SJCRH30 (cell line): ENCODE measurements at regions not wholly inside any gene's neighbourhood (a gene's known extent, or its start where the extent isn't known, plus 50 kb on each side); places are given as distances from the start of the nearest gene placed in this dataset.

ENCODE experiments used
- DNase-seq, 2 experiments: peaks; one replicate each; pipeline ENCODE4 v3.0.0-alpha.2; 2015 to 2020
- H3K27ac ChIP-seq: fragments of 250-450 bp; sonication (Bioruptor Pico); 2 replicates; pipeline ENCODE4 v1.5.1; 2020; ENCODE audit warnings: mild to moderate bottlenecking, moderate library complexity
- H3K27me3 ChIP-seq: fragments of 250-450 bp; sonication (Bioruptor Pico); 2 replicates; pipeline ENCODE4 v1.5.1; 2020; ENCODE audit warnings: mild to moderate bottlenecking, moderate library complexity
- H3K36me3 ChIP-seq: fragments of 250-450 bp; sonication (Bioruptor Pico); 2 replicates; pipeline ENCODE4 v1.5.1; 2020; ENCODE audit warnings: mild to moderate bottlenecking, moderate library complexity
- H3K4me1 ChIP-seq: fragments of 250-450 bp; sonication (Bioruptor Pico); 2 replicates; pipeline ENCODE4 v1.5.1; 2020; ENCODE audit warnings: mild to moderate bottlenecking, moderate library complexity
- H3K4me3 ChIP-seq: fragments of 250-450 bp; sonication (Bioruptor Pico); 2 replicates; pipeline ENCODE4 v1.5.1; 2020; ENCODE audit warnings: mild to moderate bottlenecking, moderate library complexity
- H3K9me3 ChIP-seq: fragments of 250-450 bp; sonication (Bioruptor Pico); replicated peaks from 2 replicates; pipeline ENCODE4 v1.5.1; 2020; ENCODE audit warnings: mild to moderate bottlenecking, moderate library complexity

DNA sequence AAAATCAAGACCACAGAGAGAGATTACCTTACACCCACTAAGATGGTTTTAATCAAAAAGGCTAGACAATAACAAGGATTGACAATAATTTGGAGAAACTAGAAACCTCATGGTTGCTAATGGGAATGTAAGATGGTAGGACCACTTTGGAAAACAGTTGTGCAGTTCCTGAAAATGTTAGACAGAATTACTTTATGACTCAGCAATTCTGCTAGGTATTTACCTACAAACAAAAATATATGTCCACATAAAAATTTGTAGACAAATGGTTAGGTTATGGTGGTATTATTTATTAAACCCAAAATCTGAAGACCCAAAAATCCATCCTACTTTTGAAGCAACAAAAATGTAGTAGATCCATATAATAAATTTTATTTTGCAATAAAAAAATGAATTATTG is 1027.0 kb upstream of the ADGRL3 start:
- Histone ChIP-seq H3K4me3 (no peak overlapping the region), H3K4me1 (no peaks in the 10 kb centered on the region), H3K36me3 (no peaks in the 10 kb centered on the region), H3K27me3 (no peaks in the 10 kb centered on the region), H3K27ac (no peak overlapping the region), H3K9me3 (no peaks in the 10 kb centered on the region; the same call in 1 of the 2 replicates)
- DNase-seq = no peak

DNA sequence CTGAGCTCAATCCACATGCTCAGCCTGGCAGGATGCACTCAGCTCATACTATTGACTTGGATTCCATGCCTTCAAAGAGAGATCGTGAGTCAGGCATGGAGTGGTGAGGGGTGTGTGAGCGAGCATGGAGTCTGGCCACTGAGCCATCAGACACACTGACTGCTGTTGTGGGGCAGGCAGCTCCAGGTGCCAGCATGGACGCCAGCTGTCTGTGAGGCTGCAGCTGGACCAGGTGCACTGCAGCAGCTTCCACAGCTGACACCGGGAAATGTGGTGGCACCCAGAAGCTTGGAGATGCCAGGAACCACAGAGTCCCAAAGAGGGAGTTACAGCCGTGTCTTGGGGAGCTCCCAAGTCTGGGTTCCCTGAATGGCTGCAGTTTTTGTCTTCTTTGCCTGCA is 1026.4 kb upstream of the ADGRL3 start:
- Histone ChIP-seq H3K9me3 (no peaks in the 10 kb centered on the region; the same call in 1 of the 2 replicates), H3K4me3 (no peak overlapping the region), H3K36me3 (no peaks in the 10 kb centered on the region), H3K27ac (no peak overlapping the region), H3K27me3 (no peaks in the 10 kb centered on the region), H3K4me1 (no peaks in the 10 kb centered on the region)
- no peak for DNase-seq

- no peaks in the 10 kb centered on the region for H3K36me3 ChIP-seq
- no peaks in the 10 kb centered on the region; the same call in 1 of the 2 replicates for H3K9me3 ChIP-seq
- no peak for DNase-seq
- no peak overlapping the region for H3K27ac ChIP-seq
- no peak overlapping the region for H3K4me3 ChIP-seq
- no peaks in the 10 kb centered on the region for H3K4me1 ChIP-seq
- no peaks in the 10 kb centered on the region for H3K27me3 ChIP-seq
These were observed 1024.9 kb upstream of the ADGRL3 start for GRCh38 chr4:60175241-60175640.

GRCh38 chr4:60187428-60187827 is 1012.7 kb upstream of the ADGRL3 start:
- DNase-seq = no peak
- Histone ChIP-seq H3K4me1 (no peaks in the 10 kb centered on the region), H3K9me3 (0 out of 2 replicates have a peak, but pooled peaks cover 2% of the 10 kb centered on the region), H3K27ac (no peak overlapping the region), H3K36me3 (no peaks in the 10 kb centered on the region), H3K4me3 (no peak overlapping the region), H3K27me3 (no peaks in the 10 kb centered on the region)

- H3K9me3 ChIP-seq = 0 out of 2 replicates have a peak, but pooled peaks cover 2% of the 10 kb centered on the region
- H3K27me3 ChIP-seq = no peaks in the 10 kb centered on the region
- H3K36me3 ChIP-seq = no peaks in the 10 kb centered on the region
- no peak for DNase-seq
- no peak overlapping the region for H3K4me3 ChIP-seq
- no peak overlapping the region for H3K27ac ChIP-seq
- H3K4me1 ChIP-seq = no peaks in the 10 kb centered on the region
These were observed 1010.8 kb upstream of the ADGRL3 start for GRCh38 chr4:60189286-60189685.

- DNase-seq = no peak
- Histone ChIP-seq H3K9me3 (no peaks in the 10 kb centered on the region), H3K4me3 (no peak overlapping the region), H3K27ac (no peak overlapping the region), H3K27me3 (no peaks in the 10 kb centered on the region), H3K4me1 (peaks cover 3% of the 10 kb centered on the region; the same call in 1 of the 2 replicates), H3K36me3 (no peaks in the 10 kb centered on the region)
These were observed 1005.9 kb upstream of the ADGRL3 start for GRCh38 chr4:60194214-60194613.

DNA sequence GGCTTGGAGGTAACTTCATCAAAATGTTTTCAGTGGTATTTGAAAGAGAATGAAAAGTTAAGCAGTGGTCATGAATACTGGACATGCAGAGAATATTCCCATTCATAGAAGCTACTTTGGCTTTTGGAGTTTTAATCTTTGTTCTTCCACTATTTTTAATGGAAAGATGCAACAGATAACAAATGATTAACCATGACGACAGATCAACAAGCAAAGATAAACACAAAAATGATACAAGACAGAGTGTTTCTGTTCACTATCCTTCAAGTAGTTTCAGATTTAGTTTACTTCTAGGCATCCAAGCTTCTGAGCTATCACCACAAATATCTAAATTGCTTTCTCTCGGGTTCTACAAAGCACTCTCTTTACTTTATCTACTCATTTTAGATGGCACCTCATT is 1004.9 kb upstream of the ADGRL3 start:
- DNase-seq = no peak
- H3K9me3 ChIP-seq = no peaks in the 10 kb centered on the region
- peaks cover 3% of the 10 kb centered on the region; the same call in 1 of the 2 replicates for H3K4me1 ChIP-seq
- H3K36me3 ChIP-seq = no peaks in the 10 kb centered on the region
- no peaks in the 10 kb centered on the region for H3K27me3 ChIP-seq
- H3K4me3 ChIP-seq = no peak overlapping the region
- H3K27ac ChIP-seq = no peak overlapping the region

DNA sequence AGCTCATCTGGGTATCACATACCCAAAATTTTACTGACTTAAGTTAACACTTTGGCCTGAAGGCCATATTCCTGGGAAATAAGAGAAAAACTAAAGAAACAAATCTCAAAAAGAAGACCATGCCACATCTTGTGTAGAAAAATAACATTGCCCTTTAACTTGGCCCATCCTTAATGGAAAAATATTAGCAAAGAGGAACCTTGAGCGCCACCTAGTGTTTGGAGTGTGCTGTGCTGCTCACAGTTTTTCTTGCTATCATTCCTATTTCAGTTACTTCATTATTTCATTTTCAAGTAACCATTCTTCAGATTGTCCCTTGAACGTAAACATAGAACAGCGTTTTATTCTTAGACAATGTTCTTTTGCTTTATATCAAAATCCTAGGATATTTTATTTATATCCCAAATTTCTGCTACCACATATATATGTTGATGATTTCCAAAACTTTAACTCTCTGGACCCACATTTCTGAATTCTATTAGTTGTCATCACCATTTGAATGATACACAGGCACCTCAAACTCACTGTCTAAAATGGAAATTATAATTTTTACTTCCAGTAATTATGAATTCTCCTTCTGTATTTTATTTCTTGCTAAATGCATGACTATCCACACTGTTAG is 999.0 kb upstream of the ADGRL3 start:
- Histone ChIP-seq H3K4me1 (no peaks in the 10 kb centered on the region), H3K36me3 (no peaks in the 10 kb centered on the region), H3K27ac (no peak overlapping the region), H3K27me3 (no peaks in the 10 kb centered on the region), H3K9me3 (no peaks in the 10 kb centered on the region), H3K4me3 (no peak overlapping the region)
- DNase-seq = peak; percentile 55 to 87

- DNase-seq = peak; percentile 30 to 55
- Histone ChIP-seq H3K27ac (no peak overlapping the region), H3K4me3 (no peak overlapping the region), H3K36me3 (no peaks in the 10 kb centered on the region), H3K4me1 (no peaks in the 10 kb centered on the region), H3K9me3 (no peaks in the 10 kb centered on the region), H3K27me3 (no peaks in the 10 kb centered on the region)
These were observed 990.5 kb upstream of the ADGRL3 start for GRCh38 chr4:60209588-60209987.

- H3K4me1 ChIP-seq = peaks cover 4% of the 10 kb centered on the region; the same call in 1 of the 2 replicates
- no peak overlapping the region for H3K27ac ChIP-seq
- H3K27me3 ChIP-seq = no peaks in the 10 kb centered on the region
- no peak overlapping the region for H3K4me3 ChIP-seq
- peaks cover 2% of the 10 kb centered on the region; the same call in 1 of the 2 replicates for H3K36me3 ChIP-seq
- DNase-seq = no peak
- 0 out of 2 replicates have a peak, but pooled peaks cover 4% of the 10 kb centered on the region for H3K9me3 ChIP-seq
These were observed 984.2 kb upstream of the ADGRL3 start for GRCh38 chr4:60215906-60216305.

DNA sequence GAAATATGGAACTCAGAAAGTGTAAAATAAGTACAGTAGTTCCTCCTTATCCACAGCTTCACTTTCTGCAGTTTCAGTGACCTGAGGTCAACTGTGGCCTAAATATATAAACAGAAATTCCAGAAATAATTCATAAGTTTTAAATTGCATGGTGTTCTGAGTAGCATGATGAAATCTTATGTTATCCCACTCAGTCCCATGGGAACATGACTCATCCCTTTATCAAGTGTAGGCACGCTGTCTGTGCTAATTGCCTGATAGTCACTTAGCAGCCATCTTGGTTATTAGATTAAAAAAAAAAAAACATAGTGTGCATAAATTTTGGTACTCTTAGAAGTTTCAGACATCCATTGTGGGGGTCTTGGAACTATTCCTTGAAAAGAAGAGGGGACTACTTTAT is 983.4 kb upstream of the ADGRL3 start:
- Histone ChIP-seq H3K27me3 (no peaks in the 10 kb centered on the region), H3K4me3 (no peak overlapping the region), H3K4me1 (peaks cover 4% of the 10 kb centered on the region; the same call in 1 of the 2 replicates), H3K9me3 (0 out of 2 replicates have a peak, but pooled peaks cover 4% of the 10 kb centered on the region), H3K27ac (no peak overlapping the region), H3K36me3 (peaks cover 2% of the 10 kb centered on the region; the same call in 1 of the 2 replicates)
- peak; percentile 33 to 64 for DNase-seq

DNA sequence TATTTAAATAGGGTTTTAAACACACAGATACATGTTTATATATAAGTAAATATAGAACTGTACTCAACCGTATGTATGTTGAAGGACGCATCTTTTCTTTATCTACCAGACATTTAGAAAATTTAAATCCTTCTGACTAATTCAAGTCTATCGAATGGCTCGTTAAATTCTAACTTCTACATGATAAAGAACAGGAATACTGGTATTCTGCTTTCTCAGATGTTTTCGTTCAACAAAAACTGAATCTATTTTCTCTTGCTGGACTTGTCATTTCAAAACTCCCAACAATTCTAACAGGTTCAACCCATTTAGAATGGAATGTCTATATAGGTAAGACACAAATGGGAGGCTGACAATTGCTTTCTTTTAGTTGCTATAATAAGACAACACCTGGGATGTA is 978.3 kb upstream of the ADGRL3 start:
- no peak overlapping the region for H3K4me3 ChIP-seq
- no peak for DNase-seq

GRCh38 chr4:60223208-60223923 is 976.8 kb upstream of the ADGRL3 start:
- H3K27me3 ChIP-seq = no peaks in the 10 kb centered on the region
- no peak for DNase-seq
- H3K4me3 ChIP-seq = no peak overlapping the region
- H3K36me3 ChIP-seq = no peaks in the 10 kb centered on the region
- no peak overlapping the region for H3K27ac ChIP-seq
- H3K9me3 ChIP-seq = 0 out of 2 replicates have a peak, but pooled peaks cover 4% of the 10 kb centered on the region
- H3K4me1 ChIP-seq = no peaks in the 10 kb centered on the region

More for the DNA sequence above, 978.3 kb upstream of the ADGRL3 start:
- no peaks in the 10 kb centered on the region for H3K27me3 ChIP-seq
- 0 out of 2 replicates have a peak, but pooled peaks cover 4% of the 10 kb centered on the region for H3K9me3 ChIP-seq
- peaks cover 2% of the 10 kb centered on the region; the same call in 1 of the 2 replicates for H3K36me3 ChIP-seq
- no peaks in the 10 kb centered on the region for H3K4me1 ChIP-seq
- no peak overlapping the region for H3K27ac ChIP-seq

- peak in 1 of 2 experiments; percentile 15 for DNase-seq
- H3K9me3 ChIP-seq = no peaks in the 10 kb centered on the region
- H3K27me3 ChIP-seq = no peaks in the 10 kb centered on the region
- H3K4me3 ChIP-seq = no peak overlapping the region
- H3K4me1 ChIP-seq = peaks cover 14% of the 10 kb centered on the region
- H3K36me3 ChIP-seq = no peaks in the 10 kb centered on the region
- no peak overlapping the region for H3K27ac ChIP-seq
These were observed 958.3 kb upstream of the ADGRL3 start for GRCh38 chr4:60241866-60242265.

DNA sequence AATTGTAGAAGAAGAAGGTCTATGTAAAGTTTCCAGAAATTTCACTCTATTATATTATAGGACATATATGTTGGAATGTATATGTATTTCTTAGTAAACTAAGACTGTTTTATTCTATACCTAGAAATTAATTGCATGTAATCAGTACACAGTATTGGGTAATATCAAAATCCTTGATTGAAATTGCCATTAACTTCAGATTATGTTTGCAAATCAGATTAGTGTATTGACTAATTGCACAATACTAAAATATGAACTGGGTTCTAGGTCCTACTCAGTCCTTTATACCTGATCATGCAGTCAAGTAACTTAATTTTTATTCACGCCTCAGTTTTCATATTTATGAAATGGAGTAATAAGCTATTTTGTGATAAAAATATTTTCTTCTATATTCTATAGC is 950.3 kb upstream of the ADGRL3 start:
- DNase-seq = no peak

More for the DNA sequence above, 950.3 kb upstream of the ADGRL3 start:
- Histone ChIP-seq H3K4me1 (peaks cover 27% of the 10 kb centered on the region), H3K36me3 (no peaks in the 10 kb centered on the region), H3K27ac (peak overlapping the region; percentile 14; the same call in 1 of the 2 replicates), H3K9me3 (no peaks in the 10 kb centered on the region), H3K27me3 (no peaks in the 10 kb centered on the region), H3K4me3 (no peak overlapping the region)
